ENCODE measurements at regions not wholly inside any gene's neighbourhood (a gene's known extent, or its start where the extent isn't known, plus 50 kb on each side); places are given as distances from the start of the nearest gene placed in this dataset.

GRCh38 chr15:81560405-81560804 is 186.4 kb upstream of the TMC3 start:
- FAIRE-seq (no peak), DNase-seq (ENCODE audit: low read depth) (no peak)
- TF ChIP-seq CTCF (IDR thresholded peaks at IDR 0.05; ENCODE audit: insufficient read depth, low read length, severe bottlenecking) = no peak
- Histone ChIP-seq H3K4me3 (ENCODE audit: low read depth, low read length) (no peak overlapping the region), H3K27me3 (ENCODE audit: control insufficient read depth, insufficient read depth, low read length) (no peaks in the 10 kb centered on the region), H3K36me3 (ENCODE audit: control insufficient read depth, insufficient read depth, low read length) (no peaks in the 10 kb centered on the region)

GRCh38 chr15:81558056-81558455 is 184.0 kb upstream of the TMC3 start:
- no peak for TF ChIP-seq CTCF (IDR thresholded peaks at IDR 0.05; ENCODE audit: insufficient read depth, low read length, severe bottlenecking)
- FAIRE-seq (no peak), DNase-seq (ENCODE audit: low read depth) (no peak)
- no peaks in the 10 kb centered on the region for H3K36me3 ChIP-seq (ENCODE audit: control insufficient read depth, insufficient read depth, low read length)
- H3K27me3 ChIP-seq (ENCODE audit: control insufficient read depth, insufficient read depth, low read length) = no peaks in the 10 kb centered on the region
- H3K4me3 ChIP-seq (ENCODE audit: low read depth, low read length) = no peak overlapping the region

GRCh38 chr15:81555346-81555745 is 181.3 kb upstream of the TMC3 start:
- FAIRE-seq (no peak), DNase-seq (ENCODE audit: low read depth) (no peak)
- no peak overlapping the region for H3K4me3 ChIP-seq (ENCODE audit: low read depth, low read length)
- TF ChIP-seq CTCF (IDR thresholded peaks at IDR 0.05; ENCODE audit: insufficient read depth, low read length, severe bottlenecking) = no peak
- H3K36me3 ChIP-seq (ENCODE audit: control insufficient read depth, insufficient read depth, low read length) = no peaks in the 10 kb centered on the region
- no peaks in the 10 kb centered on the region for H3K27me3 ChIP-seq (ENCODE audit: control insufficient read depth, insufficient read depth, low read length)

- H3K36me3 ChIP-seq (ENCODE audit: control insufficient read depth, insufficient read depth, low read length) = no peaks in the 10 kb centered on the region
- no peak overlapping the region for H3K4me3 ChIP-seq (ENCODE audit: low read depth, low read length)
- DNase-seq (ENCODE audit: low read depth) = peak; percentile 10
- H3K27me3 ChIP-seq (ENCODE audit: control insufficient read depth, insufficient read depth, low read length) = no peaks in the 10 kb centered on the region
- no peak for TF ChIP-seq CTCF (IDR thresholded peaks at IDR 0.05; ENCODE audit: insufficient read depth, low read length, severe bottlenecking)
- no peak for FAIRE-seq
These were observed 174.5 kb upstream of the TMC3 start for GRCh38 chr15:81548365-81549130.

GRCh38 chr15:81547521-81548132 is 173.6 kb upstream of the TMC3 start:
- DNase-seq (ENCODE audit: low read depth) = no peak
- Histone ChIP-seq H3K36me3 (ENCODE audit: control insufficient read depth, insufficient read depth, low read length) (no peaks in the 10 kb centered on the region), H3K4me3 (ENCODE audit: low read depth, low read length) (no peak overlapping the region), H3K27me3 (ENCODE audit: control insufficient read depth, insufficient read depth, low read length) (no peaks in the 10 kb centered on the region)
- TF ChIP-seq CTCF (IDR thresholded peaks at IDR 0.05; ENCODE audit: insufficient read depth, low read length, severe bottlenecking) = no peak
- FAIRE-seq = no peak

Measured in bronchial epithelial cell (primary cell).